Endothelial cell of umbilical vein (primary cell): ENCODE measurements at regions not wholly inside any gene's neighbourhood (a gene's known extent, or its start where the extent isn't known, plus 50 kb on each side); places are given as distances from the start of the nearest gene placed in this dataset.

Experiments used
- BruUV-seq: library from RNA; stranded (reverse); fragments of 400-500 nt; replicated peaks from 2 replicates; lab custom pipeline; 2021; lab: Mats Ljungman, UMichigan
- CTCF ChIA-PET: fragments of 300-600, 350-600 bp; sonication (Branson Sonifier 250); formaldehyde crosslinking; loops from one replicate; lab custom pipeline; 2021; ENCODE audit warnings: antibody characterized with exemption, inconsistent platforms; lab: Charles Lee
- POLR2A ChIA-PET: fragments of 300-600, 350-600 bp; sonication (Branson Sonifier 250); formaldehyde crosslinking; loops from one replicate; lab custom pipeline; 2021; ENCODE audit warnings: antibody characterized with exemption, inconsistent platforms; lab: Charles Lee
- DNase-seq: peaks from one replicate; pipeline ENCODE4 v3.0.0-alpha.2; 2011; ENCODE audit warnings: low read depth, low spot score
- FAIRE-seq: peaks from 2 replicates; lab custom pipeline; 2011; peaks lifted over from hg19 to GRCh38; lab: Jason Lieb, UNC
- H2AFZ ChIP-seq: 2 replicates; pipeline ENCODE4 v1.6.0; 2012; ENCODE audit warnings: low read depth, low read length, control low read depth, inconsistent platforms
- H3K27ac ChIP-seq: 2 replicates; pipeline ENCODE4 v1.5.1; 2011; ENCODE audit warnings: low read depth, mild to moderate bottlenecking, control low read depth, low read length, moderate library complexity; ENCODE audit not compliant: insufficient read depth
- H3K27me3 ChIP-seq, 2 experiments: 2 replicates each; pipeline versions ENCODE4 v1.6.0 to v1.6.1; 2011; ENCODE audit warnings: low read length in 2 of 2, mixed read lengths in 1 of 2; ENCODE audit not compliant: control insufficient read depth in 2 of 2, insufficient read depth in 2 of 2
- H3K36me3 ChIP-seq, 2 experiments: 2 replicates in 1 of 2; 3 replicates in 1 of 2; pipeline ENCODE4 v1.5.1; 2011; ENCODE audit warnings: low read length in 2 of 2, mild to moderate bottlenecking in 1 of 2, moderate library complexity in 1 of 2; ENCODE audit not compliant: control insufficient read depth in 2 of 2, insufficient read depth in 2 of 2; ENCODE audit errors: extremely low read depth in 1 of 2
- H3K4me1 ChIP-seq: 3 replicates; pipeline ENCODE4 v1.5.1; 2011; ENCODE audit warnings: mild to moderate bottlenecking, low read length; ENCODE audit not compliant: control insufficient read depth, insufficient read depth; ENCODE audit errors: extremely low read depth
- H3K4me2 ChIP-seq: 2 replicates; pipeline ENCODE4 v1.6.1; 2011; ENCODE audit warnings: low read length, control low read depth, mixed read lengths; ENCODE audit not compliant: insufficient read depth
- H3K4me3 ChIP-seq, 3 experiments: fragments of 200-600 bp in 1 of 3; sonication (generic), shearing (Covaris generic) in 1 of 3; replicated peaks in 1 of 3; 2 replicates each; pipeline ENCODE4 v1.5.1; 2011 to 2016; ENCODE audit warnings: control low read depth in 3 of 3, low read length in 3 of 3, mild to moderate bottlenecking in 2 of 3, inconsistent platforms in 1 of 3, low read depth in 1 of 3, moderate library complexity in 1 of 3; ENCODE audit not compliant: insufficient read depth in 1 of 3
- H3K79me2 ChIP-seq: 2 replicates; pipeline ENCODE4 v1.6.0; 2012; ENCODE audit warnings: low read length, inconsistent platforms; ENCODE audit not compliant: control insufficient read depth, insufficient read depth
- H3K9ac ChIP-seq: replicated peaks from 2 replicates; pipeline ENCODE3; 2011; ENCODE audit warnings: low read length, control low read depth; ENCODE audit not compliant: insufficient read depth; ENCODE audit errors: extremely low read depth
- H3K9me1 ChIP-seq: replicated peaks from 3 replicates; pipeline ENCODE4 v1.6.0; 2011; ENCODE audit warnings: mild to moderate bottlenecking, low read length; ENCODE audit not compliant: control insufficient read depth, insufficient read depth; ENCODE audit errors: extremely low read depth
- H3K9me3 ChIP-seq: replicated peaks from 2 replicates; pipeline ENCODE4 v1.5.1; 2012; ENCODE audit warnings: low read length, inconsistent platforms; ENCODE audit not compliant: control insufficient read depth, insufficient read depth
- H4K20me1 ChIP-seq: replicated peaks from 2 replicates; pipeline ENCODE3; 2011; ENCODE audit warnings: mild to moderate bottlenecking, low read length; ENCODE audit not compliant: control insufficient read depth, insufficient read depth; ENCODE audit errors: extremely low read depth
- FOS ChIP-seq: IDR thresholded peaks from 2 replicates; pipeline ENCODE4 v1.6.1; 2011; ENCODE audit warnings: mild to moderate bottlenecking, low read length, moderate library complexity, borderline replicate concordance; ENCODE audit not compliant: insufficient read depth
- GATA2 ChIP-seq: IDR thresholded peaks from 2 replicates; pipeline ENCODE4 v1.7.0; 2011; ENCODE audit warnings: low read depth, mild to moderate bottlenecking, moderate library complexity, mixed read lengths, low read length; ENCODE audit not compliant: insufficient read length, insufficient read depth
- JUN ChIP-seq: IDR thresholded peaks from 2 replicates; pipeline ENCODE4 v1.6.1; 2011; ENCODE audit warnings: borderline replicate concordance, low read depth; ENCODE audit not compliant: insufficient read length, insufficient read depth
- MYC ChIP-seq: IDR thresholded peaks from one replicate; pipeline ENCODE4 v1.6.1; 2011; ENCODE audit warnings: mild to moderate bottlenecking, low read depth, low read length
- POLR2A ChIP-seq: IDR thresholded peaks from 2 replicates; pipeline ENCODE4 v1.6.1; 2012; ENCODE audit warnings: low read depth, mild to moderate bottlenecking, control low read depth, low read length
- POLR2AphosphoS5 ChIP-seq: IDR thresholded peaks from 2 replicates; pipeline ENCODE4 v1.6.1; 2012; ENCODE audit warnings: low read depth, mild to moderate bottlenecking, control low read depth, low read length, moderate library complexity; ENCODE audit not compliant: insufficient read depth
- dilution Hi-C: fragments of 300-500 bp; cut with MboI; formaldehyde crosslinking; loops from one replicate; pipeline ENCODE4 v1.15.0; 2019; ENCODE audit warnings: low sequenced_read_pairs; ENCODE audit not compliant: extremely low pct_ligation_motif_present
- intact Hi-C: fragments of 100-400 bp; cut with micrococcal nuclease; formaldehyde crosslinking; loops from one replicate; pipeline ENCODE4 v1.10.0; 2022
- TF ChIP-seq, protein P1 (sequence below): IDR thresholded peaks from 2 replicates; pipeline ENCODE4 v1.6.1; 2011; ENCODE audit not compliant: insufficient read depth, insufficient read length

GRCh38 chr18:72411261-72411660 is 132.9 kb downstream of the CBLN2 start:
- CTCF ChIA-PET: no interaction called here
- Histone ChIP-seq H3K4me3 (no peak overlapping the region), H3K4me1 (no peaks in the 10 kb centered on the region), H3K9me1 (no peaks in the 10 kb centered on the region), H3K79me2 (no peaks in the 10 kb centered on the region), H3K27me3 (no peaks in the 10 kb centered on the region), H3K27ac (no peak overlapping the region), H4K20me1 (no peaks in the 10 kb centered on the region), H3K9me3 (no peaks in the 10 kb centered on the region), H3K9ac (no peak overlapping the region), H3K36me3 (no peaks in the 10 kb centered on the region), H3K4me2 (no peak overlapping the region), H2AFZ (no peak overlapping the region)
- intact Hi-C loops (no loop called here), dilution Hi-C loops (no loop called here)
- no TSS peak for BruUV-seq
- DNase-seq (no peak), FAIRE-seq (no peak)
- POLR2A ChIA-PET: no interaction called here
- TF ChIP-seq JUN (no peak), POLR2A (no peak), FOS (no peak), POLR2AphosphoS5 (no peak)
- TF ChIP-seq, protein P1, sequence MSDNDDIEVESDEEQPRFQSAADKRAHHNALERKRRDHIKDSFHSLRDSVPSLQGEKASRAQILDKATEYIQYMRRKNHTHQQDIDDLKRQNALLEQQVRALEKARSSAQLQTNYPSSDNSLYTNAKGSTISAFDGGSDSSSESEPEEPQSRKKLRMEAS: no peak

GRCh38 chr18:72410399-72410798 is 133.7 kb downstream of the CBLN2 start:
- H2AFZ ChIP-seq: no peak overlapping the region
- no peaks in the 10 kb centered on the region for H3K9me1 ChIP-seq
- FAIRE-seq (peak; percentile 63), DNase-seq (no peak)
- no peaks in the 10 kb centered on the region for H3K79me2 ChIP-seq
- H4K20me1 ChIP-seq: no peaks in the 10 kb centered on the region
- no peaks in the 10 kb centered on the region for H3K27me3 ChIP-seq
- dilution Hi-C loops: no loop called here
- no TSS peak for BruUV-seq
- intact Hi-C loops: no loop called here
- H3K36me3 ChIP-seq: no peaks in the 10 kb centered on the region
- no peak overlapping the region for H3K9ac ChIP-seq
- no peaks in the 10 kb centered on the region for H3K4me1 ChIP-seq
- POLR2A ChIA-PET: no interaction called here
- TF ChIP-seq FOS (no peak), GATA2 (no peak), MYC (no peak), JUN (no peak)
- TF ChIP-seq, protein P1: no peak
- H3K4me3 ChIP-seq: no peak overlapping the region
- no peaks in the 10 kb centered on the region for H3K9me3 ChIP-seq
- CTCF ChIA-PET: no interaction called here
- no peak overlapping the region for H3K4me2 ChIP-seq
- no peak overlapping the region for H3K27ac ChIP-seq
